IMR-90 (cell line): ENCODE measurements at regions not wholly inside any gene's neighbourhood (a gene's known extent, or its start where the extent isn't known, plus 50 kb on each side); places are given as distances from the start of the nearest gene placed in this dataset.

ENCODE experiments used
- ATAC-seq: fragments of 200-7000 bp; cut with Tn5 transposase; 2 replicates; pipeline ENCODE4 v1.9.1; 2020; ENCODE audit warnings: low read depth, mild to moderate bottlenecking, moderate library complexity
- BruUV-seq: library from RNA; stranded (reverse); fragments of 400-500 nt; replicated peaks from 2 replicates; lab custom pipeline; 2021; lab: Mats Ljungman, UMichigan
- CTCF ChIA-PET: fragments of 300-600 bp; formaldehyde crosslinking; extraction: SDS; loops from one replicate; lab custom pipeline; 2021; ENCODE audit warnings: antibody characterized with exemption; lab: Yijun Ruan, JAX
- POLR2A ChIA-PET: fragments of 300-600 bp; sonication (Branson Sonifier 250); formaldehyde crosslinking; loops from one replicate; lab custom pipeline; 2022; ENCODE audit warnings: antibody characterized with exemption; ENCODE audit not compliant: unreplicated experiment; lab: Charles Lee
- DNase-seq: peaks from one replicate; pipeline ENCODE4 v3.0.0; 2013
- H2AFZ ChIP-seq: replicated peaks from 2 replicates; pipeline ENCODE3; 2013; ENCODE audit warnings: low read length, mild to moderate bottlenecking; ENCODE audit not compliant: poor library complexity
- H2AK5ac ChIP-seq: 2 replicates; pipeline ENCODE4 v1.6.1; 2013; ENCODE audit warnings: low read depth, low read length, inconsistent platforms
- H2AK9ac ChIP-seq: replicated peaks from 2 replicates; pipeline ENCODE3; 2013; ENCODE audit warnings: mild to moderate bottlenecking, low read depth, low read length, moderate library complexity; ENCODE audit not compliant: poor library complexity
- H2BK120ac ChIP-seq: 2 replicates; pipeline ENCODE4 v1.6.1; 2013; ENCODE audit warnings: low read depth, low read length, inconsistent platforms
- H2BK15ac ChIP-seq: 3 replicates; pipeline ENCODE4 v1.6.1; 2013; ENCODE audit warnings: low read depth, low read length, inconsistent platforms
- H2BK20ac ChIP-seq: 2 replicates; pipeline ENCODE4 v1.6.1; 2013; ENCODE audit warnings: low read depth, mild to moderate bottlenecking, inconsistent platforms, low read length, moderate library complexity
- H2BK5ac ChIP-seq: 2 replicates; pipeline ENCODE4 v1.6.1; 2013; ENCODE audit warnings: mild to moderate bottlenecking, low read depth, low read length, inconsistent platforms; ENCODE audit not compliant: poor library complexity, severe bottlenecking
- H3K14ac ChIP-seq: replicated peaks from 2 replicates; pipeline ENCODE4 v1.6.1; 2013; ENCODE audit warnings: low read depth, low read length, inconsistent platforms
- H3K18ac ChIP-seq: 2 replicates; pipeline ENCODE4 v1.6.1; 2013; ENCODE audit warnings: low read depth, low read length, control low read depth
- H3K23ac ChIP-seq: 2 replicates; pipeline ENCODE4 v1.6.1; 2013; ENCODE audit warnings: low read depth, low read length, inconsistent platforms
- H3K27ac ChIP-seq: 2 replicates; pipeline ENCODE4 v1.5.1; 2013; ENCODE audit warnings: mild to moderate bottlenecking, control low read depth, low read length; ENCODE audit not compliant: insufficient read depth
- H3K27me3 ChIP-seq: 2 replicates; pipeline ENCODE4 v1.6.1; 2013; ENCODE audit warnings: low read length; ENCODE audit not compliant: control insufficient read depth, insufficient read depth
- H3K36me3 ChIP-seq: 2 replicates; pipeline ENCODE4 v1.6.1; 2013; ENCODE audit warnings: low read length, mixed read lengths; ENCODE audit not compliant: control insufficient read depth, insufficient read depth
- H3K4ac ChIP-seq: 2 replicates; pipeline ENCODE4 v1.6.1; 2013; ENCODE audit warnings: low read depth, low read length, inconsistent platforms
- H3K4me1 ChIP-seq: 2 replicates; pipeline ENCODE4 v1.6.1; 2013; ENCODE audit warnings: low read length, mixed read lengths; ENCODE audit not compliant: control insufficient read depth, insufficient read depth
- H3K4me2 ChIP-seq: 2 replicates; pipeline ENCODE4 v1.6.1; 2013; ENCODE audit warnings: low read depth, mild to moderate bottlenecking, control low read depth, low read length, moderate library complexity
- H3K4me3 ChIP-seq: 2 replicates; pipeline ENCODE4 v1.5.1; 2013; ENCODE audit warnings: low read depth, mild to moderate bottlenecking, control low read depth, low read length, moderate library complexity; ENCODE audit not compliant: insufficient read depth
- H3K56ac ChIP-seq: 2 replicates; pipeline ENCODE4 v1.6.1; 2013; ENCODE audit warnings: low read length, inconsistent platforms; ENCODE audit not compliant: insufficient read depth; ENCODE audit errors: extremely low read depth
- H3K79me1 ChIP-seq, 2 experiments: 2 replicates each; pipeline ENCODE4 v1.6.1; 2013; ENCODE audit warnings: low read length in 2 of 2, inconsistent platforms in 1 of 2, low read depth in 1 of 2
- H3K9ac ChIP-seq: 2 replicates; pipeline ENCODE4 v1.6.1; 2013; ENCODE audit warnings: low read depth, low read length, control low read depth
- H3K9me1 ChIP-seq: 2 replicates; pipeline ENCODE4 v1.6.1; 2013; ENCODE audit warnings: low read length, inconsistent platforms; ENCODE audit not compliant: insufficient read depth
- H3K9me3 ChIP-seq: 2 replicates; pipeline ENCODE4 v1.6.1; 2013; ENCODE audit warnings: low read length; ENCODE audit not compliant: control insufficient read depth, insufficient read depth
- H4K20me1 ChIP-seq: 2 replicates; pipeline ENCODE4 v1.6.1; 2013; ENCODE audit warnings: low read length, inconsistent platforms; ENCODE audit not compliant: insufficient read depth
- H4K5ac ChIP-seq: 2 replicates; pipeline ENCODE4 v1.6.1; 2013; ENCODE audit warnings: mild to moderate bottlenecking, low read depth, low read length, control low read depth
- H4K8ac ChIP-seq, 2 experiments: 2 replicates each; pipeline ENCODE4 v1.6.1; 2013; ENCODE audit warnings: low read depth in 2 of 2, low read length in 2 of 2, control low read depth in 1 of 2, inconsistent platforms in 1 of 2
- H4K91ac ChIP-seq: 2 replicates; pipeline ENCODE4 v1.6.1; 2013; ENCODE audit warnings: low read depth, low read length, inconsistent platforms; ENCODE audit not compliant: insufficient read depth
- BHLHE40 ChIP-seq: fragments of 150-350 bp; IDR thresholded peaks from 2 replicates; pipeline ENCODE4 v1.6.1; 2016; ENCODE audit warnings: mild to moderate bottlenecking, low read depth, low read length
- CEBPB ChIP-seq: IDR thresholded peaks from 2 replicates; pipeline ENCODE4 v1.6.1; 2012; ENCODE audit warnings: low read depth, low read length, improper control_type of control experiment
- CHD1 ChIP-seq: IDR thresholded peaks from 2 replicates; pipeline ENCODE4 v1.6.1; 2012; ENCODE audit warnings: low read depth, low read length, improper control_type of control experiment
- CTCF ChIP-seq: conservative IDR thresholded peaks from 2 replicates; pipeline ENCODE4 v1.5.1; 2012; ENCODE audit warnings: mild to moderate bottlenecking, low read depth, low read length, improper control_type of control experiment
- MAFK ChIP-seq: IDR thresholded peaks from 2 replicates; pipeline ENCODE4 v1.6.1; 2012; ENCODE audit warnings: low read depth, low read length, improper control_type of control experiment
- MAZ ChIP-seq: IDR thresholded peaks from 2 replicates; pipeline ENCODE4 v1.6.1; 2012; ENCODE audit warnings: low read depth, mild to moderate bottlenecking, low read length, improper control_type of control experiment, moderate library complexity, borderline replicate concordance
- MXI1 ChIP-seq: IDR thresholded peaks from 2 replicates; pipeline ENCODE4 v1.6.1; 2012; ENCODE audit warnings: low read depth, mild to moderate bottlenecking, low read length, moderate library complexity, borderline replicate concordance
- NFE2L2 ChIP-seq: fragments of 150-350 bp; IDR thresholded peaks from 2 replicates; pipeline ENCODE4 v1.6.1; 2016; ENCODE audit warnings: low read depth, mild to moderate bottlenecking, low read length
- RAD21 ChIP-seq: IDR thresholded peaks from 2 replicates; pipeline ENCODE4 v1.6.1; 2012; ENCODE audit warnings: low read length, improper control_type of control experiment
- RCOR1 ChIP-seq: IDR thresholded peaks from 2 replicates; pipeline ENCODE4 v1.6.1; 2012; ENCODE audit warnings: mild to moderate bottlenecking, low read length, improper control_type of control experiment; ENCODE audit not compliant: insufficient replicate concordance
- SMC3 ChIP-seq: fragments of 150-350 bp; IDR thresholded peaks from 2 replicates; pipeline ENCODE4 v1.6.1; 2016; ENCODE audit warnings: low read depth, mild to moderate bottlenecking, antibody characterized with exemption, low read length, moderate library complexity
- USF2 ChIP-seq: fragments of 150-350 bp; IDR thresholded peaks from 2 replicates; pipeline ENCODE4 v1.6.1; 2017; ENCODE audit warnings: mild to moderate bottlenecking, antibody characterized with exemption, low read length, low read depth
- WGBS, 2 experiments: methylation state at CpG; one replicate each; pipeline versions ENCODE4 v1.1.5 to v1.1.7; 2013; ENCODE audit warnings: missing lambda C conversion rate in 2 of 2; ENCODE audit not compliant: insufficient read length in 1 of 2; ENCODE audit errors: extremely low coverage in 2 of 2; 5-methylcytosine and 5-hydroxymethylcytosine counted together
- dilution Hi-C: fragments of 300-500 bp; cut with HindIII; formaldehyde crosslinking; loops from one replicate; pipeline ENCODE4 v1.14.3; 2018; ENCODE audit warnings: low sequenced_read_pairs; ENCODE audit not compliant: unreplicated experiment
- in situ Hi-C: fragments of 300-500 bp; cut with MboI; formaldehyde crosslinking; loops from 3 replicates; pipeline ENCODE4 v1.14.3; 2019; ENCODE audit warnings: low sequenced_read_pairs, inconsistent platforms, mixed read lengths
- intact Hi-C: fragments of 100-400 bp; cut with micrococcal nuclease; formaldehyde crosslinking; loops from 2 replicates; pipeline ENCODE4 v1.10.0; 2022

- BruUV-seq = no TSS peak
- H3K14ac ChIP-seq = no peak overlapping the region
- no peaks in the 10 kb centered on the region for H3K36me3 ChIP-seq
- TF ChIP-seq USF2 (no peak), RAD21 (no peak), MAFK (no peak), SMC3 (no peak), MXI1 (no peak), CTCF (no peak), NFE2L2 (no peak), BHLHE40 (no peak), MAZ (no peak), CHD1 (no peak), RCOR1 (no peak), CEBPB (no peak)
- no peak overlapping the region for H3K9ac ChIP-seq
- no peak overlapping the region for H2AFZ ChIP-seq
- H4K8ac ChIP-seq = no peak overlapping the region
- ChIA-PET CTCF (no interaction called here), POLR2A (no interaction called here)
- H2BK15ac ChIP-seq = no peak overlapping the region
- no peak overlapping the region for H3K4ac ChIP-seq
- no peaks in the 10 kb centered on the region for H3K9me1 ChIP-seq
- no peaks in the 10 kb centered on the region for H4K20me1 ChIP-seq
- no peak overlapping the region for H3K23ac ChIP-seq
- no peak overlapping the region for H4K91ac ChIP-seq
- no peak overlapping the region for H3K18ac ChIP-seq
- ATAC-seq (no peak), DNase-seq (no peak)
- H3K4me3 ChIP-seq = no peak overlapping the region
- no CpG with 5 or more reads among the region's 4 CpGs for WGBS, 2 experiments
- no peaks in the 10 kb centered on the region for H3K4me1 ChIP-seq
- no peaks in the 10 kb centered on the region for H3K79me1 ChIP-seq
- H3K27ac ChIP-seq = no peak overlapping the region
- no peak overlapping the region for H4K5ac ChIP-seq
- H3K27me3 ChIP-seq = no peaks in the 10 kb centered on the region
- no peaks in the 10 kb centered on the region for H3K9me3 ChIP-seq
- H2AK5ac ChIP-seq = no peak overlapping the region
- H2BK120ac ChIP-seq = no peak overlapping the region
- H2BK20ac ChIP-seq = no peak overlapping the region
- H3K56ac ChIP-seq = no peak overlapping the region
- in situ Hi-C loops (no loop called here), dilution Hi-C loops (no loop called here), intact Hi-C loops (no loop called here)
- H2BK5ac ChIP-seq = no peak overlapping the region
- no peak overlapping the region for H3K4me2 ChIP-seq
- H2AK9ac ChIP-seq = no peak overlapping the region
Measured at GRCh38 chr13:60679131-60679530, 282.1 kb downstream of the TDRD3 start.
